OCI-LY1 (cell line): ENCODE measurements at regions not wholly inside any gene's neighbourhood (a gene's known extent, or its start where the extent isn't known, plus 50 kb on each side); places are given as distances from the start of the nearest gene placed in this dataset.

Experiments used
- EZH2 ChIP-seq: fragments of 200-600 bp; sonication (generic), shearing (Covaris generic); IDR thresholded peaks from 2 replicates; pipeline ENCODE4 v1.8.0; 2017; ENCODE audit warnings: borderline replicate concordance, mixed run types, mild to moderate bottlenecking, antibody characterized with exemption, low read length, moderate library complexity, mixed read lengths
- TF ChIP-seq, protein P1 (sequence below): fragments of 200-600 bp; sonication (generic), shearing (Covaris generic); IDR thresholded peaks from 2 replicates; pipeline ENCODE4 v1.5.1; 2017; ENCODE audit warnings: mild to moderate bottlenecking, antibody characterized with exemption, low read length, moderate library complexity, mixed read lengths

DNA sequence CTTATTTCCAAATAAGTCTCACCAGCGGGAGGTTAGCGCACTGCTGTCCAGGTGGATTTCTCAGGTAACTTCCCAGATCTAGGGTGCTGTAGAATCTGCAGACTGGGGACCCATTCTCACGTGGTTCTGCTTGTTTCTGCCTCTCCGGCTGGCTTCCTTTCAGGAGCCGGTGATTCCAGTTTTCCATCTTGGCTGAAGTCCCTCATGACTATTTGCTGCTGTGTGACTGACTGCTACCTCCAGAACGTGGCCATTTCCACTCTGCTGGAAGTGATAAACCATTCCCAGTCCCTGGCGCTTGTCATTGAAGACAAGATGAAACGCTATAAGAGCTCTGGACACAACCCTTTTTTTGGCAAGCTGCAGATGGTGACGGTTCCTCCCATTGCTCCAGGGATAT lies 76.0 kb downstream of the DOP1B start:
- TF ChIP-seq, protein P1, sequence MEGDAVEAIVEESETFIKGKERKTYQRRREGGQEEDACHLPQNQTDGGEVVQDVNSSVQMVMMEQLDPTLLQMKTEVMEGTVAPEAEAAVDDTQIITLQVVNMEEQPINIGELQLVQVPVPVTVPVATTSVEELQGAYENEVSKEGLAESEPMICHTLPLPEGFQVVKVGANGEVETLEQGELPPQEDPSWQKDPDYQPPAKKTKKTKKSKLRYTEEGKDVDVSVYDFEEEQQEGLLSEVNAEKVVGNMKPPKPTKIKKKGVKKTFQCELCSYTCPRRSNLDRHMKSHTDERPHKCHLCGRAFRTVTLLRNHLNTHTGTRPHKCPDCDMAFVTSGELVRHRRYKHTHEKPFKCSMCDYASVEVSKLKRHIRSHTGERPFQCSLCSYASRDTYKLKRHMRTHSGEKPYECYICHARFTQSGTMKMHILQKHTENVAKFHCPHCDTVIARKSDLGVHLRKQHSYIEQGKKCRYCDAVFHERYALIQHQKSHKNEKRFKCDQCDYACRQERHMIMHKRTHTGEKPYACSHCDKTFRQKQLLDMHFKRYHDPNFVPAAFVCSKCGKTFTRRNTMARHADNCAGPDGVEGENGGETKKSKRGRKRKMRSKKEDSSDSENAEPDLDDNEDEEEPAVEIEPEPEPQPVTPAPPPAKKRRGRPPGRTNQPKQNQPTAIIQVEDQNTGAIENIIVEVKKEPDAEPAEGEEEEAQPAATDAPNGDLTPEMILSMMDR = no peak
- TF ChIP-seq EZH2 = no peak
